ENCODE measurements at regions not wholly inside any gene's neighbourhood (a gene's known extent, or its start where the extent isn't known, plus 50 kb on each side); places are given as distances from the start of the nearest gene placed in this dataset.
"Not testable (repeated sequence)": the region's sequence is repeated elsewhere in the genome, so short reads cannot be mapped to it uniquely, and the experiment has no call there.

- no peak for DNase-seq
Observed at GRCh38 chr2:164014068-164014731, 278.4 kb upstream of the FIGN start.

DNA sequence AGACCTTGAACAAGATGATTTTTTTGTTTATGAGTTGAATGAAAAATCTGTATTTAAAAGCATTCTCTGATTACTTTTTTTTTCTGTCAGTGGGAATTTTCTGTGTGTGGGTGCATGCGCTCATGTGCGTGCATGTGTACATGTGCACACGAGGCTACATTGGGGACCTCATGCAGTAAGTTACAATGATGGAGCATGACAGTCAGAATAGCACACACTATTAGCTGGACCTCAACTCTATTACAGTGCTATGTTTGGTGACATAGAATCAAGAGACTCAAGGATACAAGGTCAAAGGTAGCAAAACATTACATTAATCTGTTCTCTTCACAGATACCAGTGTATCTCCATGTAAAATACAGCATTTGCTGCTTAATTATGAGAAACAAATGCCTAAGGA, 276.8 kb upstream of the FIGN start:
- DNase-seq = no peak

- DNase-seq = no peak
Observed at GRCh38 chr2:164009756-164010337, 274.0 kb upstream of the FIGN start.

- DNase-seq = no peak
Observed at GRCh38 chr2:164008752-164009151, 272.9 kb upstream of the FIGN start.

DNA sequence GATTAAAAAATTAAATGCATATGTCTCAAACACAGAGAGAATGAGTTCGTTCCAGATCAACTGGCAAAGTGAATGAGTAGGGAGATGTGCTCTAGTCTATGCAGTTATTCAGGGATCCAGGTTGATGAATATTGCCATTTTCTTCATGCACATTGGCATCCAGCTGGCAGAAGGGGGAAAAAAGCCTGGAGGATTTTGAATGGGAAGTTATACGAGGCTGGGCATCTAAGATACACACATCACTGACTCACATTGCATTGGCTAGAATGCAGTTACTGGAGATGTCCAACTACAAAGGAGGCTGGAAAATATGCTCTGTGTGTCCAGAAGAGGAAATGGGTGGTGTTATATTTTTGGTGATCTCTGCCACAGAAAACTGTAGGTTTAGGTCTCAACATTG, 270.9 kb upstream of the FIGN start:
- no peak for DNase-seq

DNA sequence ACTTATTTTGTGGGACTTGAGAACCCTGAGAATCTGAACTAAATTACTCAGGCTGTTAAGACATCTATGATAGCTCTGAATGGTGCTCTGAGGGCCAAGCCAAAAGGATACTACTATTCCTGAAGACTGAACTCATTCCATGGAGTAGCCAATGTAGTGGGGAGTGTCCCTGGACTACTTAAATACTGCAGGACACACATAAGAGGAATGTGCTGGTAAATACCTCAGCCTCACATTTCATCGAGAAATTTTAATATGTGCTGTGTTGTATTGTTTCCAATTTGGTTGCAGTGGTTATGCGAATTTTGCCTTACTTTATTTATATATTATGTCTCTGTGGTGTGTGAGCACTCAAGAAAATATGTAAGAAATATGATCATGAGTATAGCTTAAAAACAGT, 264.4 kb upstream of the FIGN start:
- DNase-seq = no peak

DNA sequence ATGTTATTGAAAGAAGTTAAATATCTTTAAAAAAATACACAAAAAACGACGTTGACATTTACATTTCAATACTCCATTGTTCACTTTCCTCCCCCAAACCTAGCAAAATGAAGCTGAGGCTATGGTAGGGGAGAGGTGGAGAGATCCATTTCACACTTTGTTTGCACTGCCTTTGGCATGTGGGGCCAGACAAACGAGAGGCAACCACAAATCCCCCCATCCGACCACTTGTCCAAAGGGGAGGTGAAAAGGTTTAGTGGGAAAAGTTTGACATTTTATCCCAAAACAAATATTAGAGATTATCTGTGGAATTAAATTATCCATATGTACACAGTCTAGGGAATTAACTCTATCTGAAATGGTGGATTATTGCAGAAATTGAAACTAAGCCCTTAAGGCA, 261.7 kb upstream of the FIGN start:
- no peak for DNase-seq

GRCh38 chr2:163990541-163990940, 254.7 kb upstream of the FIGN start:
- DNase-seq = no peak

DNA sequence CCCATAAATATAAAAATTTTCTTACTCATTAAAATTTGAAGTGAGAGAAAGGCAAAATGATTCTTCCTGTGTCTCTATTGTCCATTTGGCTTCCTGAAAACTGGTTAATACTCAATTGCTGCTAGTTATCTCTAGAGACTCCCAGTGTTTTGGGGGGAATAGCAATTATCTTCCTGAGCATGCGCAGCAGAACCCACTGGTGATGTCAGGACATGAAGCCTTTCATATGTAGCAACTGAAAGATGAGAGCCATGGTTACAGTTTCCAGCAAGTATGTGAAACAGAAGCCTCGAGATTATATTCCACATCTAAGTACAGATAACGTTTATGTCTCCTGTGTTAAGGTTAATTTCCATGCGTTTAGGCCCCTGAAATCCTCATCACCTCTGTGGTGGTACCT, 254.3 kb upstream of the FIGN start:
- no peak for DNase-seq

DNA sequence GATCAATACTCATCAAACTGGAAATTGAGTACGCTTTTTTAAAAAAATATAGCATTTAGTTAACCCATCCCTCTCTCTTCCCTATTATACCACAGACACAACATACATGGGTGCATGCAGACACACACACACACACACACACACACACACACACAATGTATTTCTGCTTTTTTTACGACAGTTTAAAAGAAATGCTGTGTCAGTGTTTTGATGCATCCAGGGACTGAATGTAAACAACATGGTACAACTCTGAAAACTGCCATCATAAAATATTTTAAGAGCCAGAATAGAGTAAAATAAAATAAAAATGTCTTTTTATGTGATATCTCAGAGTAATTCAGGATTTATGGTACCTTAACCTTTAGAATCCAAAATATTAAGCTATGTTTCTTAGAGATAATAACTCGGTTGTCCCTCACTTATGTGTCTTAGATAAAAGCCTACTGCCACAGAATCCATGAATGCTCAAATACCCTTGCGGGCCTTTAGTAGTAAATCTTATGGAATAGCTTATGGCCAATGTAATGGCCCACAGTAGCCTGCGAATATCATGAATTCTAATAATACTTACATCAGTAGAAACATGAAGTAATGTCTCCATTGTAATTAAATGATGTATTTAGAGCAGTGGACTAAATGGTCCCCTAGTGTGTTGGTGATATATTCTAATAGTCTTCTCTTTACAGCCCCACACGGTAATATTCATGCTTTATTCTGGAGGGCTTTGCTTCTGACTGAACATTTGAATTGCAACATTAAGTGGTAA, 251.6 kb upstream of the FIGN start:
- no peak for DNase-seq

GRCh38 chr2:163984986-163985385, 249.2 kb upstream of the FIGN start:
- DNase-seq = no peak

GRCh38 chr2:163983911-163984310, 248.1 kb upstream of the FIGN start:
- no peak for DNase-seq

GRCh38 chr2:163982938-163983337, 247.1 kb upstream of the FIGN start:
- DNase-seq = no peak

- DNase-seq = no peak
Observed at GRCh38 chr2:163974766-163975165, 239.0 kb upstream of the FIGN start.

DNA sequence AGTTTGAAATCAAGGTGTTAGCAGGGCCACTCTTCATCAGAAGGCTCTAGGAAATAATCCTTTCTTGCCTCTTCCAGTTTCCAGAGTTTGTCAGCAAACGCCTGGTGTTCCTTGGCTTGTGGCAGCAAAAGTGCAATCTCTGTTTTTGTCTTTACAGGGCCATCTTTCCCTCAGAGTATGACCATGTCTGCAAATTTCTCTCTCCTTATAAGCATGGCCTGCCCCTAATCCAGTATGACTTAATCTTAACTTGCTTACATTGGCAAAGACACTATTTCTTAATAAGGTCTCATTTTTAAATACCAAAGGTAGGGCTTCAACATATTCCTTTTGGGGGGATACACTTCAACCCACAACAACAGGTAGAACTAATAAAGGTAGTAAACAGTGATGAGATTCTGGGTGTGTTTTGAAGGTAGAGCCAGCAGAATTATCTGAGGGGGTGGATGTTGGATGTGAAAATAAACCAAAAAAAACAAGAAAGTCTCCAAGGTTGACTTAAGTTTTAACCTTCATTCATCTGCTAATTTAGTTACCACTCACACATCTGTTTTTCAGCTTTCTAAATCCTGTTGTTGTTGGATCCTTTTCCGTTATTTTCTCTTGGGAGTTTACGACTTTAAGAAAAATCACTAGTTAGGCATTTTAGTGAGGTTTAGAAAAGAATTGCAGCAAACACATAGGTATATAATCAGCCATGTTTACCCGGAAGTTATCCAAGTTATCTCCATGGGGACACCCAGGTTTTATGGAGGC, 234.4 kb upstream of the FIGN start:
- no peak for DNase-seq

GRCh38 chr2:163964278-163964677, 228.5 kb upstream of the FIGN start:
- DNase-seq = not testable (repeated sequence)

GRCh38 chr2:163953390-163953907, 217.6 kb upstream of the FIGN start:
- DNase-seq = no peak

DNA sequence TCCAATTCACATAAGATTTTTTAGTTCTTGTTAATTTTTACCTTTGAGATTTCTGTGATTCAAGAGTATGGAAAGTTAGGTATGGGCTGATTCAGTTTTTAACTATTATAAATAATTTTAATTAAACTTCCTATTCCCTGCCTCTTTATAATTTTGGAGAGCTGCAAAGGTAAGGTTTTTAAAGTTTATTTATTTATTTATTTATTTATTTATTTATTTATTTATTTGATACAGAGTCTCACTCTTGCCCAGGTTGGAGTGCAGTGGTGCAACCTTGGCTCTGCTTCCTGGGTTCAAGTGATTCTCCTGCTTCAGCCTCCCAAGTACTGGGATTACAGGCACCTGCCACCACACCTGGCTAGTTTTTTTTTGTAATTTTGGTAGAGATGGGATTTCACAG, 215.5 kb upstream of the FIGN start:
- DNase-seq = no peak

- no peak for DNase-seq
Observed at GRCh38 chr2:163949693-163950092, 213.9 kb upstream of the FIGN start.

GRCh38 chr2:163944347-163944737, 208.5 kb upstream of the FIGN start:
- no peak for DNase-seq

DNA sequence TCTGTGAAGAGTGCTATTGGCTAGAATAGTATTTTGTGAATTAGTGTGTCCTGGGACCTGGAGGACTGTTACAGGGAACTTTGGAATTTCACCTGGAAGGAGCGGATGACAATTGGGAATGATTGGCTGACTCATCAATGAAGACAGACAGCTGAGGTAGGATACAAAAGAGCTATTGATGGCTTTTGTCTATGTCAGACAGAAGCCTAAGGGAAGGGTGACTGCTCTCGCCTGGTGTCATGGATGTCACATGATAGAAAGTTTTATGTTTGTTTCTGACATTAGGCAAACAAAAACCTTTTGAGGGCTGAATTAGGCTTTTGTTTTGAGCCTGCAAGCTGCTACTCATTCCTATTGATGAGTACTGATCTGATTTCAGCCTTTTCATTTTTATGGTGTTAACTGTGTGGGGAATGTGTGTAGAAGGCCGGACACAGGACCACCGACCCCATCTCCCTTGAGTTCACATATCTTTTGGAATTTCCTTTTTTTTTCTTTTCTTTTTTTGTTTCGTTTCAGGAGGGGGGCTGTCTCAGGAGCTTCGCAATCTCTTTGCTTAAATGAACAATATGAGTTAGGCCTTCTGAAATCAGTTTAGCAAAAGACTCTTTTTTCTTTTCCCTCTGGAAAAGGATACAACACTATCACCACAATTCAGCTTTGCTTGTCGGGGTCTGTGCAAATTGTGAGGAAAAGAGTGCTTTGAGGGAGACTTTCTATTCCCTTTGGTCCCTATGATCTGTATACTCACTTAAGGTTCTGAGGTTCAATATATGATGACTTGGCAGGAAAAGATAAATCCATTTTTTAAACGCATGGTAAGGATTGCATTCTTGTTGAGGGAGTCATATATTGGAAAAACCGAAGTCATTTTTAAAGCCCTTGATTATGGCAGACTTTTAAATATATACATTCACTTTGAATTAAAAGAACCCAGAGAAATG, 207.9 kb upstream of the FIGN start:
- DNase-seq = no peak

- DNase-seq = no peak
Observed at GRCh38 chr2:163934131-163934530, 198.3 kb upstream of the FIGN start.
